Endothelial cell of umbilical vein (primary cell): ENCODE measurements at regions not wholly inside any gene's neighbourhood (a gene's known extent, or its start where the extent isn't known, plus 50 kb on each side); places are given as distances from the start of the nearest gene placed in this dataset.

ENCODE experiments used
- BruUV-seq: library from RNA; stranded (reverse); fragments of 400-500 nt; replicated peaks from 2 replicates; lab custom pipeline; 2021; lab: Mats Ljungman, UMichigan
- CTCF ChIA-PET: fragments of 300-600, 350-600 bp; sonication (Branson Sonifier 250); formaldehyde crosslinking; loops from one replicate; lab custom pipeline; 2021; ENCODE audit warnings: antibody characterized with exemption, inconsistent platforms; lab: Charles Lee
- POLR2A ChIA-PET: fragments of 300-600, 350-600 bp; sonication (Branson Sonifier 250); formaldehyde crosslinking; loops from one replicate; lab custom pipeline; 2021; ENCODE audit warnings: antibody characterized with exemption, inconsistent platforms; lab: Charles Lee
- DNase-seq: peaks from one replicate; pipeline ENCODE4 v3.0.0-alpha.2; 2011; ENCODE audit warnings: low read depth, low spot score
- FAIRE-seq: peaks from 2 replicates; lab custom pipeline; 2011; peaks lifted over from hg19 to GRCh38; lab: Jason Lieb, UNC
- H2AFZ ChIP-seq: 2 replicates; pipeline ENCODE4 v1.6.0; 2012; ENCODE audit warnings: low read depth, low read length, control low read depth, inconsistent platforms
- H3K27ac ChIP-seq: 2 replicates; pipeline ENCODE4 v1.5.1; 2011; ENCODE audit warnings: low read depth, mild to moderate bottlenecking, control low read depth, low read length, moderate library complexity; ENCODE audit not compliant: insufficient read depth
- H3K27me3 ChIP-seq, 2 experiments: 2 replicates each; pipeline versions ENCODE4 v1.6.0 to v1.6.1; 2011; ENCODE audit warnings: low read length in 2 of 2, mixed read lengths in 1 of 2; ENCODE audit not compliant: control insufficient read depth in 2 of 2, insufficient read depth in 2 of 2
- H3K36me3 ChIP-seq, 2 experiments: 2 replicates in 1 of 2; 3 replicates in 1 of 2; pipeline ENCODE4 v1.5.1; 2011; ENCODE audit warnings: low read length in 2 of 2, mild to moderate bottlenecking in 1 of 2, moderate library complexity in 1 of 2; ENCODE audit not compliant: control insufficient read depth in 2 of 2, insufficient read depth in 2 of 2; ENCODE audit errors: extremely low read depth in 1 of 2
- H3K4me1 ChIP-seq: 3 replicates; pipeline ENCODE4 v1.5.1; 2011; ENCODE audit warnings: mild to moderate bottlenecking, low read length; ENCODE audit not compliant: control insufficient read depth, insufficient read depth; ENCODE audit errors: extremely low read depth
- H3K4me2 ChIP-seq: 2 replicates; pipeline ENCODE4 v1.6.1; 2011; ENCODE audit warnings: low read length, control low read depth, mixed read lengths; ENCODE audit not compliant: insufficient read depth
- H3K4me3 ChIP-seq, 3 experiments: fragments of 200-600 bp in 1 of 3; sonication (generic), shearing (Covaris generic) in 1 of 3; replicated peaks in 1 of 3; 2 replicates each; pipeline ENCODE4 v1.5.1; 2011 to 2016; ENCODE audit warnings: control low read depth in 3 of 3, low read length in 3 of 3, mild to moderate bottlenecking in 2 of 3, inconsistent platforms in 1 of 3, low read depth in 1 of 3, moderate library complexity in 1 of 3; ENCODE audit not compliant: insufficient read depth in 1 of 3
- H3K79me2 ChIP-seq: 2 replicates; pipeline ENCODE4 v1.6.0; 2012; ENCODE audit warnings: low read length, inconsistent platforms; ENCODE audit not compliant: control insufficient read depth, insufficient read depth
- H3K9ac ChIP-seq: replicated peaks from 2 replicates; pipeline ENCODE3; 2011; ENCODE audit warnings: low read length, control low read depth; ENCODE audit not compliant: insufficient read depth; ENCODE audit errors: extremely low read depth
- H3K9me1 ChIP-seq: replicated peaks from 3 replicates; pipeline ENCODE4 v1.6.0; 2011; ENCODE audit warnings: mild to moderate bottlenecking, low read length; ENCODE audit not compliant: control insufficient read depth, insufficient read depth; ENCODE audit errors: extremely low read depth
- H3K9me3 ChIP-seq: replicated peaks from 2 replicates; pipeline ENCODE4 v1.5.1; 2012; ENCODE audit warnings: low read length, inconsistent platforms; ENCODE audit not compliant: control insufficient read depth, insufficient read depth
- H4K20me1 ChIP-seq: replicated peaks from 2 replicates; pipeline ENCODE3; 2011; ENCODE audit warnings: mild to moderate bottlenecking, low read length; ENCODE audit not compliant: control insufficient read depth, insufficient read depth; ENCODE audit errors: extremely low read depth
- CTCF ChIP-seq, 2 donors: IDR thresholded peaks; 1 replicate in 1 of 2; 2 replicates in 1 of 2; pipeline ENCODE4 v1.5.1; 2011; ENCODE audit warnings: low read length in 2 of 2, mild to moderate bottlenecking in 2 of 2, moderate library complexity in 2 of 2, control low read depth in 1 of 2, inconsistent platforms in 1 of 2, low read depth in 1 of 2; ENCODE audit not compliant: insufficient read depth in 1 of 2; ENCODE audit errors: extremely low read depth in 1 of 2
- EZH2 ChIP-seq: IDR thresholded peaks from 2 replicates; pipeline ENCODE4 v1.6.1; 2012; ENCODE audit warnings: borderline replicate concordance, low read depth, mild to moderate bottlenecking, moderate library complexity, low read length, inconsistent platforms; ENCODE audit not compliant: severe bottlenecking
- FOS ChIP-seq: IDR thresholded peaks from 2 replicates; pipeline ENCODE4 v1.6.1; 2011; ENCODE audit warnings: mild to moderate bottlenecking, low read length, moderate library complexity, borderline replicate concordance; ENCODE audit not compliant: insufficient read depth
- GATA2 ChIP-seq: IDR thresholded peaks from 2 replicates; pipeline ENCODE4 v1.7.0; 2011; ENCODE audit warnings: low read depth, mild to moderate bottlenecking, moderate library complexity, mixed read lengths, low read length; ENCODE audit not compliant: insufficient read length, insufficient read depth
- JUN ChIP-seq: IDR thresholded peaks from 2 replicates; pipeline ENCODE4 v1.6.1; 2011; ENCODE audit warnings: borderline replicate concordance, low read depth; ENCODE audit not compliant: insufficient read length, insufficient read depth
- MAX ChIP-seq: IDR thresholded peaks from 2 replicates; pipeline ENCODE4 v1.6.1; 2011; ENCODE audit not compliant: insufficient read depth, insufficient read length
- MYC ChIP-seq: IDR thresholded peaks from one replicate; pipeline ENCODE4 v1.6.1; 2011; ENCODE audit warnings: mild to moderate bottlenecking, low read depth, low read length
- POLR2A ChIP-seq: IDR thresholded peaks from 2 replicates; pipeline ENCODE4 v1.6.1; 2012; ENCODE audit warnings: low read depth, mild to moderate bottlenecking, control low read depth, low read length
- POLR2AphosphoS5 ChIP-seq: IDR thresholded peaks from 2 replicates; pipeline ENCODE4 v1.6.1; 2012; ENCODE audit warnings: low read depth, mild to moderate bottlenecking, control low read depth, low read length, moderate library complexity; ENCODE audit not compliant: insufficient read depth
- dilution Hi-C: fragments of 300-500 bp; cut with MboI; formaldehyde crosslinking; loops from one replicate; pipeline ENCODE4 v1.15.0; 2019; ENCODE audit warnings: low sequenced_read_pairs; ENCODE audit not compliant: extremely low pct_ligation_motif_present
- intact Hi-C: fragments of 100-400 bp; cut with micrococcal nuclease; formaldehyde crosslinking; loops from one replicate; pipeline ENCODE4 v1.10.0; 2022

GRCh38 chr1:79074975-79075374, 68.4 kb upstream of the ADGRL4 start:
- FAIRE-seq, result no peak

More at GRCh38 chr1:79074975-79075374, 68.4 kb upstream of the ADGRL4 start:
- H3K27ac ChIP-seq, result no peak overlapping the region
- DNase-seq, result no peak
- no TSS peak for BruUV-seq
- no peak overlapping the region for H3K9ac ChIP-seq
- no peaks in the 10 kb centered on the region for H3K36me3 ChIP-seq
- H3K4me1 ChIP-seq, result peaks cover 9% of the 10 kb centered on the region
- H3K27me3 ChIP-seq, result no peaks in the 10 kb centered on the region
- intact Hi-C loops (no loop called here), dilution Hi-C loops (no loop called here)
- CTCF ChIA-PET, result no interaction called here
- H2AFZ ChIP-seq, result no peak overlapping the region
- H4K20me1 ChIP-seq, result no peaks in the 10 kb centered on the region
- no peaks in the 10 kb centered on the region for H3K9me1 ChIP-seq
- H3K9me3 ChIP-seq, result no peaks in the 10 kb centered on the region
- no peak overlapping the region for H3K4me2 ChIP-seq
- H3K79me2 ChIP-seq, result no peaks in the 10 kb centered on the region
- POLR2A ChIA-PET, result no interaction called here
- no peak overlapping the region for H3K4me3 ChIP-seq
- TF ChIP-seq MAX, result no peak
- TF ChIP-seq POLR2A, result no peak
- TF ChIP-seq FOS, result no peak
- TF ChIP-seq EZH2, result no peak
- no peak for TF ChIP-seq GATA2
- TF ChIP-seq POLR2AphosphoS5, result no peak
- no peak for TF ChIP-seq JUN
- TF ChIP-seq CTCF (IDR thresholded peaks at IDR 0.05; ENCODE audit: extremely low read depth in 1 of 2, insufficient read depth in 1 of 2, low read depth in 1 of 2, low read length in 2 of 2), result no peak
- TF ChIP-seq MYC, result no peak
